ENCODE measurements at regions not wholly inside any gene's neighbourhood (a gene's known extent, or its start where the extent isn't known, plus 50 kb on each side); places are given as distances from the start of the nearest gene placed in this dataset.
"Not testable (repeated sequence)": the region's sequence is repeated elsewhere in the genome, so short reads cannot be mapped to it uniquely, and the experiment has no call there.

DNA sequence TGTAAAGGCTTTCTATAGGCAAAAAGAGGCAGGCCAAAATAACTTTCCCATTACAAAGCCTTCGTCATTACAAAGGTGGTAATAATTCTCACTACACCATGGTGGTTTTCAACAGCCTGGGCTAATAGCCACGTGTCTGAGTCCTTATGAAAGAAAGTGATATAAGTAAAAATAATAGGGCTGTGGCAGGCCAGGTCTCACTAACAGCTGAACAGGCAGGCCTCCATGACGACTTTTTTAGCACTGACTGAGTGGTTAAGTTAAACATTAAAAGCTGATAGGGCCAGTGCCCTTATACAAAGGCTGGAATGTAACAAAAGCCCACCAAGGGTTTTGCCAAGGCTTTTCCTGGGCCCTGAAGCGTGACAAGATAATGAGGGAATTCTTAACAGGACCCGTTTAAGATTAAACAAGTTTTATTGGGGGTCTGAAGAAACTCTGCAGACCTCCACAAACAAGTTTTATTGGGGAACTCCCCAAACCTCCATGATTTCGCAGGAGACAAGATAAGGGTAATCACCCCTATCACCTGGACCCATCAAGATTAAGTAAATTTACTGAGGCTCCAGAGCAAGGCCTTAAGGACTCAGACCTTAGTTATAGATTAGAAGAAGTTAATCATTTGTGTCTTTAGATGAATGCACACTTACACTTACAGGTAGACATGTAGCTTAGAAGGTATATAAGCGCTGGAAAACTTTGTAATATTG, 412.9 kb downstream of the CHSY3 start:
- H3K4me3 Mint-ChIP-seq = no peak overlapping the region
- H3K36me3 Mint-ChIP-seq (ENCODE audit: low read depth) = no peaks in the 10 kb centered on the region
- H3K9me3 Mint-ChIP-seq = peaks cover 11% of the 10 kb centered on the region
- H3K27me3 Mint-ChIP-seq (ENCODE audit: low read depth) = no peaks in the 10 kb centered on the region
- no peak overlapping the region for H3K27ac Mint-ChIP-seq (ENCODE audit: unreplicated experiment)
- no peak for TF ChIP-seq CTCF (conservative IDR thresholded peaks at IDR 0.05)
- no peaks in the 10 kb centered on the region for H3K4me1 Mint-ChIP-seq
- DNase-seq (ENCODE audit: low read depth, low spot score) = no peak

GRCh38 chr5:130295235-130295634, 391.0 kb downstream of the CHSY3 start:
- no peak for TF ChIP-seq CTCF (conservative IDR thresholded peaks at IDR 0.05)
- no peaks in the 10 kb centered on the region for H3K4me1 Mint-ChIP-seq
- H3K9me3 Mint-ChIP-seq = no peaks in the 10 kb centered on the region
- no peaks in the 10 kb centered on the region for H3K36me3 Mint-ChIP-seq (ENCODE audit: low read depth)
- H3K27ac Mint-ChIP-seq (ENCODE audit: unreplicated experiment) = no peak overlapping the region
- H3K27me3 Mint-ChIP-seq (ENCODE audit: low read depth) = no peaks in the 10 kb centered on the region
- no peak for DNase-seq (ENCODE audit: low read depth, low spot score)
- H3K4me3 Mint-ChIP-seq = no peak overlapping the region

DNA sequence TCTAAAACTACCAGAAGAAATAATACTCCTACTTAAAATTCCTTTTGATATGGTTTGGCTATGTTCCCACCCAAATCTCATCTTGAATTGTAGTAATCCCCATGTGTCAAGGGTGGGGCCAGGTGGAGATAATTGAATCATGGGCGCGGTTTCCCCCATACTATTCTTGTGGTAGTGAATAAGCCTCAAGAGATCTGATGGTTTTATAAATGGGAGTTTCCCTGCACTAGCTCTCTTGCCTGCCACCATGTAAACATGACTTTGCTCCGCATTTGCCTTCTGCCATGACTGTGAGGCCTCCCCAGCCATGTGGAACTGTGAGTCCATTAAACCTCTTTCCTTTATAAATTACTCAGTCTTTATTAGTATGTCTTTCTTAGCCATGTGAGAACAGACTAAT, 390.5 kb downstream of the CHSY3 start:
- not testable (repeated sequence) for H3K27me3 Mint-ChIP-seq (ENCODE audit: low read depth); DNase-seq (ENCODE audit: low read depth, low spot score); H3K9me3 Mint-ChIP-seq; H3K4me1 Mint-ChIP-seq; H3K27ac Mint-ChIP-seq (ENCODE audit: unreplicated experiment); H3K36me3 Mint-ChIP-seq (ENCODE audit: low read depth); H3K4me3 Mint-ChIP-seq

DNA sequence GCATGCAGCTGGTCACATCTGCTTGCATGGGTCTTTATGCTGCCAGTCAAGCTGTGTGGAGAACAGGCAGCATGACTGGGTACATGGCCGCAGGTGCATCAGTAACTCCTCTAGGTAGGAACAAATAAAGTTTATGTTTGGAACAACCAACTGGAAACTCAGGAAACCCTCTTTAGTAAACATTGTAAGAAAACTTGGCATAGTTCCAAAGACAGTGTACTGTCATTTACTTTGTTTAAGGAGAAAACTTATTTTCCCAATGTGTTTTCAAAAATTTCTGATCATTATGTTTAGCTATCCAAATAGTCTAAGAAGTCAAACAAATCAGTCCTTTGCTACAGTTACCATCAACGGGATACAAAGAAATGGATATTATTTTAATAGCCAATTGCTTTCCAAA, 386.0 kb downstream of the CHSY3 start:
- no peak for TF ChIP-seq CTCF (conservative IDR thresholded peaks at IDR 0.05)
- Mint-ChIP-seq H3K27ac (ENCODE audit: unreplicated experiment) (no peak overlapping the region), H3K36me3 (ENCODE audit: low read depth) (no peaks in the 10 kb centered on the region), H3K4me1 (no peaks in the 10 kb centered on the region), H3K9me3 (no peaks in the 10 kb centered on the region), H3K4me3 (no peak overlapping the region), H3K27me3 (ENCODE audit: low read depth) (no peaks in the 10 kb centered on the region)
- no peak for DNase-seq (ENCODE audit: low read depth, low spot score)

DNA sequence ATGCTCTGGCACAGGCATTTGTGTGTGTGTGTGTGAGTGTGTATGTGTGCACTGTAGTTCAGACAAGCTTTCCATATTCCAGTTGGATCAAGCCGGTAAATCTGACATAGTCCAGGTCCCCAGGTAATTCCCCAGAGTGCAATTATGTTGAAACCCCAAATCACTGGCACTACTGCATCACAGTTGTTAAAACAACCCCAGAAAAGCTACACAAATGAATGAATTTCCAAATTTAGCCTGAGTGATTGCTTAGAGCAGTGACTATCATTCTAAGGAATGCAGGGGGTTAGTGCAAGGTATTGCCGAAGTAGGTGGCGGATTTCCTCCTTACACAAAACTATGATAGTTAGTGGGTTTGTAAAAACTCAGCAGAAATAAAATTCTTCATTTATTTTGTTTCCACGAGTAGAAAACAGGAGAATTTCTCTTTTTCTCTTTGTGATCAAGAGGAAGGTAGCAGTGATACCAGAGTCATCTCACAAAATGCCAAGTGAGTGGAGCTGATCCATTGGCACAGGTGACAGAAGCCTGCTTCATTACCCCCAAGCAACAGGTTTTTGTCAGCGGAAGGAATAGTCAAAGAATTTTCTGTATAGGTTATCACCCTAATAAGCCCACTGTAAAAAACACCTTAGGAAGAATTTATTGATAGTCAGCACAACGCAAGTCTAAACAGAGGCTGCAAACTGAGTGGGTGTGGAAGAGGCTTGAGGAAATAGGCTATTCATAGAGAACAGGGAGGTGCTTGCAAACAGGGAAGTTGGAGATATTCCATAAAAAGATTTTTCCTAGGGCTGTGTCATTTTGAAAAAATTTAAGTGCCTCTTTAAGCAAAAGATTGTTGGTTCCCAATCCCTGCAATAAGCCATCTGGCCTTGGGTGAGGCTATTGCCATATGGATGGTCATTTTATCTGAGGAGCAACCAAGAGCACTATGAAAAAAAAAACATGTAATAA, 385.1 kb downstream of the CHSY3 start:
- Mint-ChIP-seq H3K4me3 (no peak overlapping the region), H3K27ac (ENCODE audit: unreplicated experiment) (no peak overlapping the region), H3K4me1 (no peaks in the 10 kb centered on the region), H3K27me3 (ENCODE audit: low read depth) (no peaks in the 10 kb centered on the region), H3K9me3 (no peaks in the 10 kb centered on the region), H3K36me3 (ENCODE audit: low read depth) (no peaks in the 10 kb centered on the region)
- no peak for DNase-seq (ENCODE audit: low read depth, low spot score)
- TF ChIP-seq CTCF (conservative IDR thresholded peaks at IDR 0.05) = no peak

DNA sequence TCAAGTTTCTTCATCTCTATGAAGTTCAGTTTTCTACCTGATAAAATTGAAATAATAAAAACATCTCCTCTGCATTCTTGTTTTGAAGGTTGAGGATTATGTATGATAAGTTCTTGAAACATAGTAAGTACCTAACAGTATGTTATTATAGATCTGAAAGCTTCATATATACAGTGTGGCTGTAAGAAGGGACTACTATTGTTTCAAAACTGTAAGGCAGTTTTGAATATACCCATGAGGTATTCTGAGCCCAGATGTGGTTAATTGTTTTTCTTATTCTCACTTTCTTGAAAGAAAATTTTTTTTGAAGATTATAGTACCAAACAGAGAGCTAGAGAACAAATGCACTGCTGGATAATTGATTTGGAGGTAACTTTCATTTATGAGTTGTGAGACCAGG, 383.2 kb downstream of the CHSY3 start:
- DNase-seq (ENCODE audit: low read depth, low spot score) = no peak
- H3K27ac Mint-ChIP-seq (ENCODE audit: unreplicated experiment) = no peak overlapping the region
- H3K9me3 Mint-ChIP-seq = no peaks in the 10 kb centered on the region
- no peak for TF ChIP-seq CTCF (conservative IDR thresholded peaks at IDR 0.05)
- no peak overlapping the region for H3K4me3 Mint-ChIP-seq
- no peaks in the 10 kb centered on the region for H3K36me3 Mint-ChIP-seq (ENCODE audit: low read depth)
- H3K4me1 Mint-ChIP-seq = no peaks in the 10 kb centered on the region
- H3K27me3 Mint-ChIP-seq (ENCODE audit: low read depth) = no peaks in the 10 kb centered on the region
